ENCODE measurements at regions not wholly inside any gene's neighbourhood (a gene's known extent, or its start where the extent isn't known, plus 50 kb on each side); places are given as distances from the start of the nearest gene placed in this dataset.

GRCh38 chr10:6729861-6730344 is 149.8 kb upstream of the PRKCQ start:
- TF ChIP-seq, protein P1, sequence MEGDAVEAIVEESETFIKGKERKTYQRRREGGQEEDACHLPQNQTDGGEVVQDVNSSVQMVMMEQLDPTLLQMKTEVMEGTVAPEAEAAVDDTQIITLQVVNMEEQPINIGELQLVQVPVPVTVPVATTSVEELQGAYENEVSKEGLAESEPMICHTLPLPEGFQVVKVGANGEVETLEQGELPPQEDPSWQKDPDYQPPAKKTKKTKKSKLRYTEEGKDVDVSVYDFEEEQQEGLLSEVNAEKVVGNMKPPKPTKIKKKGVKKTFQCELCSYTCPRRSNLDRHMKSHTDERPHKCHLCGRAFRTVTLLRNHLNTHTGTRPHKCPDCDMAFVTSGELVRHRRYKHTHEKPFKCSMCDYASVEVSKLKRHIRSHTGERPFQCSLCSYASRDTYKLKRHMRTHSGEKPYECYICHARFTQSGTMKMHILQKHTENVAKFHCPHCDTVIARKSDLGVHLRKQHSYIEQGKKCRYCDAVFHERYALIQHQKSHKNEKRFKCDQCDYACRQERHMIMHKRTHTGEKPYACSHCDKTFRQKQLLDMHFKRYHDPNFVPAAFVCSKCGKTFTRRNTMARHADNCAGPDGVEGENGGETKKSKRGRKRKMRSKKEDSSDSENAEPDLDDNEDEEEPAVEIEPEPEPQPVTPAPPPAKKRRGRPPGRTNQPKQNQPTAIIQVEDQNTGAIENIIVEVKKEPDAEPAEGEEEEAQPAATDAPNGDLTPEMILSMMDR (conservative IDR thresholded peaks at IDR 0.05; ENCODE audit: low read depth, low read length): no peak
- no peak for TF ChIP-seq EZH2 (IDR thresholded peaks at IDR 0.05; ENCODE audit: low read length, unreplicated experiment)
- TF ChIP-seq EZH2phosphoT487 (IDR thresholded peaks at IDR 0.05; ENCODE audit: borderline replicate concordance, low read length): no peak
